Activated naive CD8-positive, alpha-beta T cell (primary cell): ENCODE measurements at regions not wholly inside any gene's neighbourhood (a gene's known extent, or its start where the extent isn't known, plus 50 kb on each side); places are given as distances from the start of the nearest gene placed in this dataset.

Experiments
- H3K27ac Mint-ChIP-seq: one replicate; pipeline ENCODE4 v1.8.0; 2021; ENCODE audit warnings: mixed read lengths
- H3K27me3 Mint-ChIP-seq: one replicate; pipeline ENCODE4 v1.8.0; 2021; ENCODE audit warnings: mixed read lengths
- H3K36me3 Mint-ChIP-seq: one replicate; pipeline ENCODE4 v1.8.0; 2021; ENCODE audit warnings: mixed read lengths
- H3K4me1 Mint-ChIP-seq: one replicate; pipeline ENCODE4 v1.8.0; 2021; ENCODE audit warnings: low read depth, mixed read lengths
- H3K4me3 Mint-ChIP-seq: one replicate; pipeline ENCODE4 v1.8.0; 2021; ENCODE audit warnings: mild to moderate bottlenecking, mixed read lengths
- H3K9me3 Mint-ChIP-seq: one replicate; pipeline ENCODE4 v1.8.0; 2021; ENCODE audit warnings: low read depth, mixed read lengths

DNA sequence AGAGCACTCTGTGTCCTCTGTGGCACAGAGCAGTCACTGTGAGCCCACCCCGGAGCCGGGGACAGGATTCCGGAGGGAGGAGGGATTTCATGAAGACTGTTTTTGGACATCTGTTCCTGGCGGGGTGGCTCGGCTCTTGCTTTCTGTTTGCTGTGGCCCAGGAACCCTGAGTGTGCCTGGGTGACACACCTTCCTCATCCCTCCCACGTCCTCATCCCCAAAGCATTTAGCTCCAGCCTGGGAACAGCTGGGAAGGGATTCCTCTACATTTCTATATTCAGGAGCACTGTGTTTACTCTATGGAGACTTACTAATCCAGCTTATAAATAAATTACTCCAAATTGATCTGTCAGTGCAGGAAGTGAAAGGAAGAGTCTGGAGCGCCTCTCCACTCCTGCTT, 97.8 kb upstream of the UBL3 start:
- Mint-ChIP-seq H3K27me3 (no peaks in the 10 kb centered on the region), H3K9me3 (no peaks in the 10 kb centered on the region), H3K4me1 (peaks cover 12% of the 10 kb centered on the region), H3K4me3 (no peak overlapping the region), H3K36me3 (no peaks in the 10 kb centered on the region), H3K27ac (no peak overlapping the region)

DNA sequence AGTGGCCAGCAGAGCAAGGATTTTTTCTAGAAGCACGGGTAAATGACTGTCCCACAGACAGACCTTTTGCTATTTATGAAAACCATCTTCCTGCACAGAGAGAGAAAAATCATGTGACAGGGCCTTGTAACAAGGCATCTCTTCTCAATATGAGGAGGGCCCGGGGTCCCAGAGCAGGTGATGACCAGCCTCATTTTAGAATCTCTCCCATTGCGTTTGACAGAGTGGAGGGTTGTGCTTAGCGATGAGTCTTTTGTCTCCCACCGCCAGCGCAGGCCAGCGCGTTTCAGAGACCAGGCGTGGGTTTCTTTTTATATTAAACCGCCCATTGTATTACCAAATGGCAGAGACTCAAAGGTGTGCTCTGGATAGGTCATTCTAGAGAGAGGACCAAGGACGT, 97.4 kb upstream of the UBL3 start:
- peaks cover 9% of the 10 kb centered on the region for H3K4me1 Mint-ChIP-seq
- no peaks in the 10 kb centered on the region for H3K27me3 Mint-ChIP-seq
- H3K9me3 Mint-ChIP-seq = no peaks in the 10 kb centered on the region
- H3K27ac Mint-ChIP-seq = no peak overlapping the region
- no peak overlapping the region for H3K4me3 Mint-ChIP-seq
- H3K36me3 Mint-ChIP-seq = no peaks in the 10 kb centered on the region

DNA sequence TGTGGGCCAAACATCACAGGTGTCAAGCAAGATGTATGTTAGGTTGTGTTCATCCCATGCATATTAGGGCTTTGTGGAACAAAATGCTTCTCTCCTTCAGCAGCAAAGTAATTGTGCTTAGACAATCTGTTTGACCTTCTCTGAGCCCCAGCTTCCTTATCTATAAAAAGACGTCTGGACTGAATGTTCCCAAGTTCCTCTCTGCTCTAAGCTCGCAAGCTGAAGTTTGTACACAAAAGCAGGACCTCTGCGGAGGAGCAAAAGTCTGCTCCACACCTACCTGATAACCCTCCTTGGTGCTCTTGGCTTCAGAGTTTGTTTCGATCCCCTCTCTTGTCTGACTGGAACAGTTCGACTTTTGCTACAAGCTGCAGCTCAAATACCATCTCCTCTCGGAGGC, 95.7 kb upstream of the UBL3 start:
- Mint-ChIP-seq H3K36me3 (no peaks in the 10 kb centered on the region), H3K27me3 (no peaks in the 10 kb centered on the region), H3K27ac (no peak overlapping the region), H3K4me1 (no peaks in the 10 kb centered on the region), H3K9me3 (no peaks in the 10 kb centered on the region), H3K4me3 (no peak overlapping the region)

DNA sequence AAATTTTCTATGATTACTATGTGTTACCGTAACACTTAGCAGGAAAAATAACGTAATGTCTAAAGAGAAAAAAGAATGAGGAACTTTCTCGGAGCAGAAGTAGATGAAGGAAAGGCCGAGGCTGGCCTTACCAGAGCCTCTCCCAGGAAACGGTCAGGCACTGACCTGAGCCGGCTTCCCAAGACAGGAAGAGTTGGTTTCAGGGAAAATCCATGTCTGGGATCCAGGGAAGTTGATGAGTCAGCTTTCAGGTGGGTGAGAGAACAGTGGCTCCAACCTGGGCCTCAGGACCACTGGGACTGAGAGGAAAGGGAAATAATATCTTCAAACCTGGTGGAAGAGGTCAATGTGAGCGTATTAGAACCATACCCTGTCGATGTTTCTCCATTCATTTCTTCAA, 93.3 kb upstream of the UBL3 start:
- Mint-ChIP-seq H3K27ac (no peak overlapping the region), H3K4me3 (no peak overlapping the region), H3K36me3 (no peaks in the 10 kb centered on the region), H3K4me1 (peaks cover 5% of the 10 kb centered on the region), H3K27me3 (no peaks in the 10 kb centered on the region), H3K9me3 (no peaks in the 10 kb centered on the region)

DNA sequence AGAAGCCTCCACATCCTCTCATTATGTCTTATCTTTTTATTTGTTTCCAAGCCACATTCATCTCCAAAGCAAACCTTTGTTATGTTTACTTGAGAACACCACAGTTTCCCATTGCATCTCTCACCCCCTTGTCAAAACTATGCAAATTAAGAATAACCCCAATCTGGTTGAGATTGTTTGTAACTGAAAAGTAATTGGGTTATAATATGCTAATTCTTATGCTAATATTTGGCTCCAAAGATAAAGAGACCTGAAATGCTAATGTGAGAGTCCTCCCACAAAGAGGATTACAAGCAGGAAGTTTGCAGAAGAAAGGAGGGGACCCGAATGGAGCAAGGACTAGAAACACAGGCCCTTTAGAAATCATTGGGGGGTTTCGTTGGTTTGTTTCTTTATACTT, 92.9 kb upstream of the UBL3 start:
- Mint-ChIP-seq H3K4me1 (peaks cover 7% of the 10 kb centered on the region), H3K9me3 (no peaks in the 10 kb centered on the region), H3K4me3 (no peak overlapping the region)

DNA sequence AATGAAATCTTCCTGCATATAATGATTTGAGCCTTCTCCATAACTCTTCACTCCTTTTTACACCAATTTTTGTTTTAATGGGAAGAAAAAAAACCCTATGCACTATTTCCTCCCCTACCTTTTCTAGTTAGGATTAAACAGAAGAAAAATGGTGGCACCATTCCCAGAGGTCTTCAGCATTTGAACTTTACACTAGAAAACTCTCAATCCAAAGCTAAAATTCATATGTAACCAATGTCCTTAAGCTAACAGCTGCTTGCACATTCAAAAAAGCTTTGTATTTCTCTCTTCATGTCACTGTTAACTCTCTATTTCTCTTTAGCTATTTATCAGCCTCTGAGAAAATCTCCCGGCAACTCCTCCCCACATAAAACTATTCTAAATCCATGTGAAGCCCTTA, 90.3 kb upstream of the UBL3 start:
- Mint-ChIP-seq H3K36me3 (no peaks in the 10 kb centered on the region), H3K27ac (no peak overlapping the region), H3K4me1 (peaks cover 33% of the 10 kb centered on the region), H3K27me3 (no peaks in the 10 kb centered on the region), H3K9me3 (no peaks in the 10 kb centered on the region), H3K4me3 (no peak overlapping the region)

More for the DNA sequence above, 92.9 kb upstream of the UBL3 start:
- H3K27me3 Mint-ChIP-seq = no peaks in the 10 kb centered on the region
- no peak overlapping the region for H3K27ac Mint-ChIP-seq
- H3K36me3 Mint-ChIP-seq = no peaks in the 10 kb centered on the region

DNA sequence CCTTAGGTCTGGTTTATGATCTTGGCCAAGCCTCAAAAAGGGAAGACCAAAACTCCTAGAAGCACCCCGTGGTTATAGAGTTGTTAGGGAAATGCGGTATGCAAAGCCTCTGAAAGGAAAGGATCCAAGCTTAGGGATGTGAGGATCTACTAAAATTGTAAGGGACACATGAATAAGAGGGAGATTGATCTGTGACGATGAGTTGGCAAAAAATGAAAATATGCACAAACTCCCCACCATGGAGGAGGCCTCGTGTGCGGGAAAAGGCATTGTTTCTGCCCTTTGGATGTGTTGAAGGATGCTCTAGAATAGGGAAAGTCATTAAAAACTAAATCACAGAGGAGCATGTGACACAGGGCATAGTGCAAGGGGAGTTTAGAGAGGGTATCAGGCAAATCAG, 88.7 kb upstream of the UBL3 start:
- Mint-ChIP-seq H3K4me1 (peaks cover 48% of the 10 kb centered on the region), H3K27ac (no peak overlapping the region), H3K27me3 (no peaks in the 10 kb centered on the region), H3K36me3 (no peaks in the 10 kb centered on the region), H3K9me3 (no peaks in the 10 kb centered on the region), H3K4me3 (no peak overlapping the region)

DNA sequence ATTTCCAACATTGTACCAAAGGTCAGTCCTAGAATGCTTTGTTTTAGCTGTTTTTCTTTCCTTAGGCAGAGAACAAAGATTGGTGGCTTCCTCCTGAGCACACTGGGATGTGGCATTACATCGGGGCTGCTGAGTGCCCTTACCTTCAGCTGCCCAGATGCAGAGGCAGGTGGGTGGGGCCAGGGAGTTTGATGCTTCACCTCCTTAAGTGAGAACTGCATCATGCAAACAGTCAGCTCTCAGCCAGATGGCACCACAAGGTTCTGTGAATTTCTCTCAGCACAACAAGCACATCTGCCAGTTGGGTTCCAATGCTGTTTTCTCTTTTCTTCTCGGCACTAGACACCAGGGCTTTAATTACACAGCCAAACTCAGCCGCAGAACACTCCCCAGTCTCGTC, 87.4 kb upstream of the UBL3 start:
- Mint-ChIP-seq H3K9me3 (no peaks in the 10 kb centered on the region), H3K27ac (peak overlapping the region; percentile 38), H3K4me3 (peak overlapping the region; percentile 8), H3K4me1 (peaks cover 49% of the 10 kb centered on the region), H3K36me3 (no peaks in the 10 kb centered on the region), H3K27me3 (no peaks in the 10 kb centered on the region)

DNA sequence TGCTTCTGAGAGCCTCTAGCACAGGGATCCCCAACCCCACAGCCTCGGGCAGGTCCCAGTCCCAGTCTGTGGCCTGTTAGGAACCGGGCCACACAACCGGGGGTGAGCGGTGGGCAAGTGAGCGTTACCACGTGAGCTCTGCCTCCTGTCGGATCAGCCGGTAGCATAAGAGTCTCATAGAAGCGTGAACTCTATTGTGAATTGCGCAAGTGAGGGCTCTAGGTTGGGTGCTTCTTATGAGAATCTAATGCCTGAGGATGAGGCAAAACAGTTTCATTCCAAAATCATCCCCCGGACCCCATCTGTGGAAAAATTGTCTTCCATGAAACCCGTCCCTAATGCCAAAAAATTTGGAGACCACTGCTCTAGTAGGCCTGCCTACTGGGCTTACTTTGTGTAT, 87.0 kb upstream of the UBL3 start:
- Mint-ChIP-seq H3K9me3 (no peaks in the 10 kb centered on the region), H3K27me3 (no peaks in the 10 kb centered on the region), H3K4me3 (peak overlapping the region; percentile 8), H3K27ac (peak overlapping the region; percentile 82), H3K36me3 (no peaks in the 10 kb centered on the region), H3K4me1 (peaks cover 49% of the 10 kb centered on the region)

DNA sequence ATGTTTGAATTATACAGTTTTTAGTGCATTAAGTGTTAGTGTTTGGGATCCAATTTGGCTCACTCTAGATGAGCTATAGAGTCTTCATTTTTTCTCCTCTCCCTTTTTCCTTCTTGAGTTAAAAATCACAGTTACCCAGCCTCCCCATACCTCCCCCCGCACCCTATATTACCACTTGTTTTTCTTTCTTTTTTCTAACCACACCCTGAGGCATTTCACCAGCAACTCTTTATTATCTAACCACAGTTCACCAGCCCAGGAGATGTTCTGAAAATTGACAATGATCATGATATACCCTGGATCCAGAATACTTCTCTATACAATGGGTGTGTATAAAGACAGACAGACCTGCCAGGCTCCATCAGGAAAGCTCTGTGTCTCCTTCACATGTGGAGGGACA, 86.5 kb upstream of the UBL3 start:
- H3K4me1 Mint-ChIP-seq = peaks cover 49% of the 10 kb centered on the region
- H3K27ac Mint-ChIP-seq = peak overlapping the region; percentile 82
- no peaks in the 10 kb centered on the region for H3K9me3 Mint-ChIP-seq

DNA sequence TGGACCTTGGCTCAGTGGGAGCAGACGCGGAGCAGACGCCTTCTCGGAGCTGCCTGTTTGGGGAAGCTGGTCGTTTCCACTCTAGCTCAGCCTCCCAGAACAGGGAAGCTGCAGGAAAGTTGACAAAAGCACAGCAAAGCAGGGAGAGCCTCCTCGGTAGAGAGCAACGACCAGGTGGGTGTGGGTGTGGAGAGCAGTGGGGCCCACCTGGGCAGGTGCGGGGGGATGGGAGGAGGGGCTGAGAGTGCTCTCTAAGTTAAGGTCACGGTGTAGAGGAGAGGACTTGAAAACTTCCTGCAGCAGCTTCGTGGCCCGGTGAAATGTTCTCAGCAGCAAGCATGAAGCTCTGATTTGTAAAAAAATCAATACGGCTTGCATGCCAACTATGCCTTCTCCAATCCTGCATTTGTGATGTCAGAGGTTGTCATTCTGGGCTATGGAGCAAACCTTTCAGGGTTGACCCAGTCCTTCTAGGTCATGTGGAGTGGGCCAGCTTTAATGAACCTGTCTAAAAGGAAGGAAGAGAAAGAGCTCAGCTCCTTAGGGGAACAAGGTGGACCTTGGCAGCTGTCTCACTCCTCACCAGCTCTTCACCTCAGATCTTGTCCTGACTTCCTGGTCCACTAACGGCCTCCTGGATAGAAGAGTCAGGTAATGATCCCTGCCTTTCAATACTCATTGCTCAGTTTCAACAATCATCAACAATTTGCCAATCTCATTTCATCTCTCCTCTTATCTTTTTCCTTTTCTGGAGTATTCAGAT, 85.8 kb upstream of the UBL3 start:
- H3K27me3 Mint-ChIP-seq = no peaks in the 10 kb centered on the region
- H3K9me3 Mint-ChIP-seq = no peaks in the 10 kb centered on the region
- H3K27ac Mint-ChIP-seq = peak overlapping the region; percentile 90
- H3K4me1 Mint-ChIP-seq = peaks cover 49% of the 10 kb centered on the region
- peak overlapping the region; percentile 88 for H3K4me3 Mint-ChIP-seq
- H3K36me3 Mint-ChIP-seq = no peaks in the 10 kb centered on the region

More for the DNA sequence above, 86.5 kb upstream of the UBL3 start:
- Mint-ChIP-seq H3K36me3 (no peaks in the 10 kb centered on the region), H3K4me3 (peak overlapping the region; percentile 88), H3K27me3 (no peaks in the 10 kb centered on the region)

DNA sequence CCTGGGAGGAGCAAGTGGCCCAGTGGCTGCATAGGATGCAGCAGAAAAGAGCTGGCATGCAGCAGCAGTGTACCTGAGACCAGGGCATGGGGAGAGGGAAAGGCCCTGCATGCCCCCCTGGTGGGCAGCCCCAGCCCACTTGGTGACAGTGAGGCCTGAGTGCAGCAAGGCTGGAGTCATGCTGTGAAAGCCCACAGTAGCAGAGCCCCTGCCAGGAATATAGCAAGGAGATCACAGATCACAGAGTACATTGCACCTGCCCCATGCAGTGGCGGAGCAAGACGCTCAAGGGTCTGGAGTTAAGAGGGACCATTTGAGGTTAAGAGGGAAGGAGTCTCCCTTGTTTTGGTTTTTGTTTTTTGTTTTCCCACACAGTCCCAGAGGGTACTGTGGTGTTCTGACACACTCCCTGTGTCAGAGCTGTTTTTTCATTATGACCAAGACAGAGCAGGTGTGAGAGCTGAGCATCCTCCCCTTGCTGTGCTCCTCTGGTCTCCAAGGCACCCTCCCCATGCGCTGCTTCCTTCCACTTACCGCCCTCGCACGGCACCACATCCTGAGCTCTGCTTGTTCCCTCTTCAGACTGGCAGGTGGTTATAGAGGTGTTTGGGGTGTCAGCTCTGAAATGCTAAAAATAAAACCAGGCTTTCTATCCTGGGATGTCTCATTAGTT, 85.0 kb upstream of the UBL3 start:
- no peaks in the 10 kb centered on the region for H3K9me3 Mint-ChIP-seq
- peak overlapping the region; percentile 90 for H3K27ac Mint-ChIP-seq
- H3K36me3 Mint-ChIP-seq = no peaks in the 10 kb centered on the region
- H3K4me3 Mint-ChIP-seq = peak overlapping the region; percentile 88
- no peaks in the 10 kb centered on the region for H3K27me3 Mint-ChIP-seq
- H3K4me1 Mint-ChIP-seq = peaks cover 49% of the 10 kb centered on the region

DNA sequence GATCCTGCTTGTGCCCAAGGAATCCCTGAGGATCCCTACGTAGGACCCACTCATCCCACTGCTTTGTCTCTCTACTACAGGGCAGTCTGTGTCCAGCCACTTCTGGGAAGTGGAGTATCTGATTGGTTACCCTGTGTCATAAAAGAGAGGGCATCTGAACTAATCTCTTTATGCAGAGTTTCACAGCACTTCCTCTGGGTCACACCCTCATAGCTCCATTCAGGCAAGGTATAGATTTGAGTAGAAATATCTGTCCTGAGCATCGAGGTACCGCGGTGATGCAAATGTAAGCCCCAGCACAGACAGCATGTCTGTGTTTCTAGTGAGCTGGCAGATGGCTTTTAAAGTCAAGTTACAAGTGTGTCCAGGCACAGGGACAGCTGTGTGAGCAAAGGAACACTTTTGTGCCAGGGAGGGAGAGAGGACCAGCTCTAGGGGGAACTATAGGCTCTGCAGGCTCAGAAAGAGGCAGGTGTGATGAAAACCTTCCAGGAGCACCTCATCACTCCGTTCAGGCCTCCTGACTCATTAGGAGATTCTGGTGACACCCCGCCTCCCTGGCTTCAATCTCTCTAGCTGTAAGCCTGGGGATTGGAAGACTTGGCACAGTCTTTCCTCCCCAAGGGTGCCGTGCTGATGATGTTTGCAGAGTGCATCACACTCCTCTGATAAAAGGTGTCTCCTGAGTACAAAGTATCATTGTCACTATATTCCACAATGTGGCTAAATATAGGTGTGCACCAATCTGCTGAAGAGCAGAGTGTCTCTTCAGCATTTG, 84.3 kb upstream of the UBL3 start:
- no peaks in the 10 kb centered on the region for H3K36me3 Mint-ChIP-seq
- H3K9me3 Mint-ChIP-seq = no peaks in the 10 kb centered on the region
- peaks cover 49% of the 10 kb centered on the region for H3K4me1 Mint-ChIP-seq
- H3K27ac Mint-ChIP-seq = peak overlapping the region; percentile 90
- H3K4me3 Mint-ChIP-seq = peak overlapping the region; percentile 88
- H3K27me3 Mint-ChIP-seq = no peaks in the 10 kb centered on the region

DNA sequence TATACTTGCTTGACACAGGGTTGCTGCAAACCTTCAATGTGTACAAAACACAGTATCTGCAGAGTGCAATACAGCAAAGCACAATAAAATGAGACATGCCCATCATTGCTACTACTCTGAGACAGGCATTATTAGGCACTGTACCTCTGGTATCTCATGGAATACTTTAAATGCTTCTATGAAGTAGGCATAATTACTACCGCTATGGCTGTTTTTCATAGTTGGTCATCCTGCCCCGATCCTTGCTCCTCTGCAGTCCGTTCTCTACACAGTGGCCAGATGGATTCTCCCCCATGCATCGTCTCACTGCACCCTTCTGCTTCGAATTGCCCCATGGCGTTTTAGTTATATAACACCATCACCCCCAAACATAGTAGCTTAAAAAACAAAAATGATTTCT, 83.0 kb upstream of the UBL3 start:
- Mint-ChIP-seq H3K27me3 (no peaks in the 10 kb centered on the region), H3K27ac (no peak overlapping the region), H3K9me3 (no peaks in the 10 kb centered on the region), H3K4me1 (peaks cover 43% of the 10 kb centered on the region), H3K4me3 (no peak overlapping the region), H3K36me3 (no peaks in the 10 kb centered on the region)

DNA sequence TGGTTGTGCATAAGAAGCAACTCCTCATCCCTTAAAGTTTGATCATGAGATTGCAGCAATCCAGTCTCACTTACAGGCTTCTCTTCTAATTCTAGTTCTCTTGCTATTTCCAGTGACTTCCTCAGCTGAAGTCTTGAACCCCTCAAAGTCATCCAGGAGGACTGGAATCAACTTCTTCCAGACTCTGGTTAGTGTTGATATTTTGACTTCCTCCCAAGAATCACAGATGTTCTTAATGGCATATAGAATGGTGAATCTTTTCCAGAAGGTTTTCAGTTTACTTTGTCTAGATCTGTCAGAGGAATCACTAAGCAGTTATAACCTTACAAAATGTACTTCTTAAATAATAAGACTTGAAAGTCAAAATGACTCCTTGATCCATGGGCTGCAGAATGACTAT, 81.3 kb upstream of the UBL3 start:
- Mint-ChIP-seq H3K27me3 (no peaks in the 10 kb centered on the region), H3K4me1 (peaks cover 26% of the 10 kb centered on the region), H3K9me3 (no peaks in the 10 kb centered on the region), H3K27ac (no peak overlapping the region), H3K4me3 (no peak overlapping the region), H3K36me3 (no peaks in the 10 kb centered on the region)
